ENCODE measurements at regions not wholly inside any gene's neighbourhood (a gene's known extent, or its start where the extent isn't known, plus 50 kb on each side); places are given as distances from the start of the nearest gene placed in this dataset.

GRCh38 chr3:88807491-88808105 is 299.8 kb upstream of the EPHA3 start:
- Histone ChIP-seq H3K27me3 (no peaks in the 10 kb centered on the region), H3K9me3 (no peaks in the 10 kb centered on the region), H3K27ac (no peak overlapping the region), H3K36me3 (no peaks in the 10 kb centered on the region), H3K4me3 (no peak overlapping the region), H3K4me1 (no peaks in the 10 kb centered on the region)
- in situ Hi-C loops (cut with MboI; ENCODE audit: low pct_ligation_motif_present in 1 of 4, low pct_unique_long_range_greater_than_20kb in 1 of 4, low sequenced_read_pairs in 3 of 4) = loop anchor here in 1 of 4 donors (25.0 kb wide), 1 partner anchor 95 kb away; no protein-coding TSS in a partner anchor
- no peak for TF ChIP-seq CTCF (IDR thresholded peaks at IDR 0.05)
- TF ChIP-seq EP300 (IDR thresholded peaks at IDR 0.05; ENCODE audit: low read depth) = no peak
- no peak for TF ChIP-seq POLR2AphosphoS5 (IDR thresholded peaks at IDR 0.05)
- no peak for TF ChIP-seq POLR2A (IDR thresholded peaks at IDR 0.05)
- WGBS, 2 donors (ENCODE audit: low coverage in 1 of 2) = 45 to 47% methylated on average over 3 of the region's 3 CpGs
- DNase-seq = no peak
- intact Hi-C loops (cut with DNase I; ENCODE audit: low total_unique reads) = no loop called here

- H3K27ac ChIP-seq = no peak overlapping the region
- intact Hi-C loops (cut with DNase I; ENCODE audit: low total_unique reads) (no loop called here), in situ Hi-C loops (cut with MboI; ENCODE audit: low pct_ligation_motif_present in 1 of 4, low pct_unique_long_range_greater_than_20kb in 1 of 4, low sequenced_read_pairs in 3 of 4) (loop anchor here in 1 of 4 donors (25.0 kb wide), 1 partner anchor 98 kb away; no protein-coding TSS in a partner anchor)
- H3K9me3 ChIP-seq = no peaks in the 10 kb centered on the region
- no peaks in the 10 kb centered on the region for H3K27me3 ChIP-seq
- no peaks in the 10 kb centered on the region for H3K4me1 ChIP-seq
- no peak for DNase-seq
- 0 to 13% methylated on average over 2 of the region's 2 CpGs for WGBS, 2 donors (ENCODE audit: low coverage in 1 of 2)
- no peak overlapping the region for H3K4me3 ChIP-seq
- no peaks in the 10 kb centered on the region for H3K36me3 ChIP-seq
- TF ChIP-seq CTCF (IDR thresholded peaks at IDR 0.05) (no peak), POLR2AphosphoS5 (IDR thresholded peaks at IDR 0.05) (no peak), EP300 (IDR thresholded peaks at IDR 0.05; ENCODE audit: low read depth) (no peak), POLR2A (IDR thresholded peaks at IDR 0.05) (no peak)
Observed at GRCh38 chr3:88809993-88810392, 297.4 kb upstream of the EPHA3 start.

GRCh38 chr3:88810455-88810854 is 297.0 kb upstream of the EPHA3 start:
- in situ Hi-C loops (cut with MboI; ENCODE audit: low pct_ligation_motif_present in 1 of 4, low pct_unique_long_range_greater_than_20kb in 1 of 4, low sequenced_read_pairs in 3 of 4) = loop anchor here in 1 of 4 donors (25.0 kb wide), 1 partner anchor 98 kb away; no protein-coding TSS in a partner anchor
- 22 to 27% methylated on average over 4 of the region's 4 CpGs for WGBS, 2 donors (ENCODE audit: low coverage in 1 of 2)
- Histone ChIP-seq H3K4me1 (no peaks in the 10 kb centered on the region), H3K36me3 (no peaks in the 10 kb centered on the region), H3K9me3 (no peaks in the 10 kb centered on the region), H3K4me3 (no peak overlapping the region), H3K27me3 (no peaks in the 10 kb centered on the region), H3K27ac (no peak overlapping the region)
- intact Hi-C loops (cut with DNase I; ENCODE audit: low total_unique reads) = no loop called here
- TF ChIP-seq EP300 (IDR thresholded peaks at IDR 0.05; ENCODE audit: low read depth) = no peak
- no peak for TF ChIP-seq CTCF (IDR thresholded peaks at IDR 0.05)
- no peak for TF ChIP-seq POLR2AphosphoS5 (IDR thresholded peaks at IDR 0.05)
- no peak for TF ChIP-seq POLR2A (IDR thresholded peaks at IDR 0.05)
- no peak for DNase-seq

GRCh38 chr3:88811096-88811495 is 296.3 kb upstream of the EPHA3 start:
- Histone ChIP-seq H3K9me3 (no peaks in the 10 kb centered on the region), H3K4me3 (no peak overlapping the region), H3K27ac (no peak overlapping the region), H3K4me1 (no peaks in the 10 kb centered on the region), H3K27me3 (no peaks in the 10 kb centered on the region), H3K36me3 (no peaks in the 10 kb centered on the region)
- TF ChIP-seq POLR2A (IDR thresholded peaks at IDR 0.05) = no peak
- no peak for TF ChIP-seq EP300 (IDR thresholded peaks at IDR 0.05; ENCODE audit: low read depth)
- TF ChIP-seq CTCF (IDR thresholded peaks at IDR 0.05) = no peak
- TF ChIP-seq POLR2AphosphoS5 (IDR thresholded peaks at IDR 0.05) = no peak
- no peak for DNase-seq
- WGBS, 2 donors (ENCODE audit: low coverage in 1 of 2) = 61 to 65% methylated on average over 3 of the region's 3 CpGs
- intact Hi-C loops (cut with DNase I; ENCODE audit: low total_unique reads) = no loop called here
- in situ Hi-C loops (cut with MboI; ENCODE audit: low pct_ligation_motif_present in 1 of 4, low pct_unique_long_range_greater_than_20kb in 1 of 4, low sequenced_read_pairs in 3 of 4) = loop anchor here in 1 of 4 donors (25.0 kb wide), 1 partner anchor 99 kb away; no protein-coding TSS in a partner anchor

Measured in transverse colon (tissue), 4 donors.